Ovary (tissue), 7 donors: ENCODE measurements at regions not wholly inside any gene's neighbourhood (a gene's known extent, or its start where the extent isn't known, plus 50 kb on each side); places are given as distances from the start of the nearest gene placed in this dataset.

Source experiments
- DNase-seq, 5 donors: peaks; one replicate each; pipeline ENCODE4 v3.0.0-alpha.2; 2019 to 2020
- H3K27ac ChIP-seq, 2 donors: fragments of 200-600 bp; one replicate each; pipeline versions ENCODE4 v1.5.1 to v1.8.0; 2019 to 2022
- H3K27me3 ChIP-seq: fragments of 200-600 bp; one replicate; pipeline ENCODE4 v1.8.0; 2022
- H3K36me3 ChIP-seq: fragments of 200-600 bp; sonication (generic); one replicate; pipeline ENCODE4 v1.5.1; 2019
- H3K4me1 ChIP-seq: one replicate; pipeline ENCODE4 v1.8.1; 2013; ENCODE audit warnings: mild to moderate bottlenecking, moderate library complexity; ENCODE audit not compliant: insufficient read depth
- H3K4me3 ChIP-seq: fragments of 200-600 bp; sonication (generic); one replicate; pipeline ENCODE4 v1.5.1; 2017
- H3K9me3 ChIP-seq, 2 donors: fragments of 200-600 bp in 1 of 2; sonication (generic) in 1 of 2; one replicate each; pipeline versions ENCODE4 v1.5.1 to v1.8.1; 2013 to 2019; ENCODE audit warnings: mild to moderate bottlenecking in 1 of 2, moderate library complexity in 1 of 2
- EP300 ChIP-seq: sonication (generic); formaldehyde crosslinking; IDR thresholded peaks from one replicate; pipeline ENCODE4 v1.6.1; 2017; ENCODE audit warnings: antibody characterized with exemption
- POLR2A ChIP-seq: fragments of 450-650 bp; IDR thresholded peaks from one replicate; pipeline ENCODE4 v1.6.1; 2017; ENCODE audit warnings: antibody characterized with exemption, mild to moderate bottlenecking, moderate library complexity
- WGBS, 3 donors: extraction: QIAGEN DNeasy Blood & Tissue Kit in 1 of 3; methylation state at CpG; one replicate each; pipeline versions ENCODE4 v1.1.5 to v1.1.7; 2013 to 2017; 5-methylcytosine and 5-hydroxymethylcytosine counted together
- intact Hi-C, 4 donors: fragments of 100-400 bp; cut with DNase I; formaldehyde crosslinking; loops; one replicate each; pipeline versions ENCODE4 v1.11.0 to v1.15.1; 2022 to 2023
- TF ChIP-seq, protein P1 (sequence below), 3 donors: fragments of 450-650 bp in 2 of 3; fragments of 200-600 bp in 1 of 3; IDR thresholded peaks; one replicate each; pipeline versions ENCODE4 v1.5.1 to v1.8.0; 2016 to 2022; ENCODE audit warnings: antibody characterized with exemption in 3 of 3, mild to moderate bottlenecking in 1 of 3
- donor health status: DM: no; HTN: no; CAD: no; lungs with moderate emphysema.
- donor health status: DM: no; HTN: no; CAD: no.
- donor health status: Bipolar disorder and iron deficiency.
- donor health status: DM: no; HTN: no; CAD: no.
- donor health status: DM: yes; HTN: yes; CAD: no.

- intact Hi-C loops, result no loop called here
- Histone ChIP-seq H3K27ac (no peak overlapping the region), H3K27me3 (no peaks in the 10 kb centered on the region), H3K4me3 (no peak overlapping the region), H3K36me3 (no peaks in the 10 kb centered on the region), H3K9me3 (no peaks in the 10 kb centered on the region), H3K4me1 (peaks cover 2% of the 10 kb centered on the region)
- no peak for DNase-seq
- TF ChIP-seq POLR2A (no peak), EP300 (no peak)
- TF ChIP-seq, protein P1, sequence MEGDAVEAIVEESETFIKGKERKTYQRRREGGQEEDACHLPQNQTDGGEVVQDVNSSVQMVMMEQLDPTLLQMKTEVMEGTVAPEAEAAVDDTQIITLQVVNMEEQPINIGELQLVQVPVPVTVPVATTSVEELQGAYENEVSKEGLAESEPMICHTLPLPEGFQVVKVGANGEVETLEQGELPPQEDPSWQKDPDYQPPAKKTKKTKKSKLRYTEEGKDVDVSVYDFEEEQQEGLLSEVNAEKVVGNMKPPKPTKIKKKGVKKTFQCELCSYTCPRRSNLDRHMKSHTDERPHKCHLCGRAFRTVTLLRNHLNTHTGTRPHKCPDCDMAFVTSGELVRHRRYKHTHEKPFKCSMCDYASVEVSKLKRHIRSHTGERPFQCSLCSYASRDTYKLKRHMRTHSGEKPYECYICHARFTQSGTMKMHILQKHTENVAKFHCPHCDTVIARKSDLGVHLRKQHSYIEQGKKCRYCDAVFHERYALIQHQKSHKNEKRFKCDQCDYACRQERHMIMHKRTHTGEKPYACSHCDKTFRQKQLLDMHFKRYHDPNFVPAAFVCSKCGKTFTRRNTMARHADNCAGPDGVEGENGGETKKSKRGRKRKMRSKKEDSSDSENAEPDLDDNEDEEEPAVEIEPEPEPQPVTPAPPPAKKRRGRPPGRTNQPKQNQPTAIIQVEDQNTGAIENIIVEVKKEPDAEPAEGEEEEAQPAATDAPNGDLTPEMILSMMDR (IDR thresholded peaks at IDR 0.05), result no peak
- WGBS, 3 donors, result 21 to 38% (median 25%) methylated on average over 2 of the region's 2 CpGs
These were observed 297.7 kb upstream of the CLNK start for GRCh38 chr4:10982305-10982704.

- no peak overlapping the region for H3K27ac ChIP-seq
- intact Hi-C loops, result no loop called here
- H3K4me3 ChIP-seq, result no peak overlapping the region
- H3K36me3 ChIP-seq, result no peaks in the 10 kb centered on the region
- TF ChIP-seq, protein P1 (IDR thresholded peaks at IDR 0.05), result no peak
- TF ChIP-seq EP300 (no peak), POLR2A (no peak)
- H3K4me1 ChIP-seq, result peaks cover 2% of the 10 kb centered on the region
- DNase-seq, result no peak
- no peaks in the 10 kb centered on the region for H3K27me3 ChIP-seq
- H3K9me3 ChIP-seq, result no peaks in the 10 kb centered on the region
- 10 to 26% (median 19%) methylated on average over 1 of the region's 1 CpG for WGBS, 3 donors
These were observed 297.0 kb upstream of the CLNK start for GRCh38 chr4:10981576-10981975.

GRCh38 chr4:10981096-10981495 lies 296.5 kb upstream of the CLNK start:
- WGBS, 3 donors, result 37 to 59% (median 46%) methylated on average over 5 of the region's 5 CpGs

GRCh38 chr4:10979032-10979431 lies 294.5 kb upstream of the CLNK start:
- WGBS, 3 donors, result 96 to 98% (median 97%) methylated on average over 2 of the region's 2 CpGs

More at GRCh38 chr4:10981096-10981495, 296.5 kb upstream of the CLNK start:
- H3K4me3 ChIP-seq, result no peak overlapping the region
- H3K27me3 ChIP-seq, result no peaks in the 10 kb centered on the region
- TF ChIP-seq, protein P1 (IDR thresholded peaks at IDR 0.05), result no peak
- no peak for TF ChIP-seq POLR2A
- no peak for TF ChIP-seq EP300
- intact Hi-C loops, result no loop called here
- H3K4me1 ChIP-seq, result peaks cover 2% of the 10 kb centered on the region
- DNase-seq, result no peak
- H3K27ac ChIP-seq, result no peak overlapping the region
- H3K9me3 ChIP-seq, result no peaks in the 10 kb centered on the region
- H3K36me3 ChIP-seq, result no peaks in the 10 kb centered on the region

More at GRCh38 chr4:10979032-10979431, 294.5 kb upstream of the CLNK start:
- DNase-seq, result no peak
- no peak overlapping the region for H3K4me3 ChIP-seq
- H3K9me3 ChIP-seq, result no peaks in the 10 kb centered on the region
- H3K4me1 ChIP-seq, result peaks cover 2% of the 10 kb centered on the region
- no peaks in the 10 kb centered on the region for H3K27me3 ChIP-seq
- H3K27ac ChIP-seq, result no peak overlapping the region
- no peak for TF ChIP-seq POLR2A
- no peak for TF ChIP-seq EP300
- TF ChIP-seq, protein P1 (IDR thresholded peaks at IDR 0.05), result no peak
- intact Hi-C loops, result no loop called here
- H3K36me3 ChIP-seq, result no peaks in the 10 kb centered on the region
